Tibial nerve (tissue), 4 donors: ENCODE measurements at regions not wholly inside any gene's neighbourhood (a gene's known extent, or its start where the extent isn't known, plus 50 kb on each side); places are given as distances from the start of the nearest gene placed in this dataset.
"Not testable (repeated sequence)": the region's sequence is repeated elsewhere in the genome, so short reads cannot be mapped to it uniquely, and the experiment has no call there.

ENCODE experiments used
- DNase-seq, 2 donors: peaks; one replicate each; pipeline ENCODE4 v3.0.0-alpha.2; 2019; ENCODE audit warnings: low spot score in 2 of 2
- H3K27ac ChIP-seq, 4 donors: fragments of 200-600 bp; sonication (generic) in 3 of 4; one replicate each; pipeline ENCODE4 v1.5.1; 2017 to 2019; ENCODE audit warnings: mild to moderate bottlenecking in 1 of 4
- H3K27me3 ChIP-seq, 2 donors: fragments of 200-600 bp; sonication (generic) in 1 of 2; one replicate each; pipeline versions ENCODE4 v1.5.1 to v1.6.0; 2017 to 2019
- H3K36me3 ChIP-seq, 3 donors: fragments of 200-600 bp; sonication (generic); one replicate each; pipeline ENCODE4 v1.5.1; 2018 to 2019
- H3K4me1 ChIP-seq, 4 donors: fragments of 200-600 bp; sonication (generic) in 3 of 4; one replicate each; pipeline ENCODE4 v1.5.1; 2017 to 2019
- H3K4me3 ChIP-seq, 4 donors: fragments of 200-600 bp; sonication (generic) in 3 of 4; one replicate each; pipeline ENCODE4 v1.5.1; 2017 to 2019; ENCODE audit warnings: mild to moderate bottlenecking in 1 of 4, moderate library complexity in 1 of 4
- H3K9me3 ChIP-seq, 4 donors: fragments of 200-600 bp; sonication (generic) in 3 of 4; one replicate each; pipeline ENCODE4 v1.5.1; 2017 to 2019
- CTCF ChIP-seq, 5 experiments: fragments of 200-600 bp in 3 of 5; fragments of 450-650 bp in 2 of 5; sonication (generic) in 3 of 5; IDR thresholded peaks; one replicate each; pipeline ENCODE4 v1.5.1; 2016 to 2019; ENCODE audit warnings: antibody characterized with exemption in 5 of 5, mild to moderate bottlenecking in 3 of 5, moderate library complexity in 2 of 5
- EP300 ChIP-seq, 2 donors: sonication (generic); formaldehyde crosslinking; IDR thresholded peaks; one replicate each; pipeline ENCODE4 v1.6.1; 2017; ENCODE audit warnings: antibody characterized with exemption in 2 of 2, mild to moderate bottlenecking in 1 of 2
- POLR2A ChIP-seq, 2 donors: fragments of 450-650 bp; IDR thresholded peaks; one replicate each; pipeline ENCODE4 v1.6.1; 2017; ENCODE audit warnings: antibody characterized with exemption in 2 of 2, mild to moderate bottlenecking in 2 of 2, moderate library complexity in 2 of 2
- WGBS, 2 donors: methylation state at CpG; one replicate each; pipeline ENCODE4 v1.1.5; 2018; 5-methylcytosine and 5-hydroxymethylcytosine counted together

- WGBS, 2 donors = 60 to 67% methylated on average over 6 of the region's 6 CpGs
Measured at GRCh38 chr2:116776556-116776955, 1037.9 kb upstream of the DDX18 start.

GRCh38 chr2:116787848-116788247 lies 1026.6 kb upstream of the DDX18 start:
- H3K36me3 ChIP-seq = no peaks in the 10 kb centered on the region
- no peak for DNase-seq
- no peak overlapping the region for H3K4me3 ChIP-seq
- no peaks in the 10 kb centered on the region for H3K9me3 ChIP-seq
- H3K27me3 ChIP-seq = no peaks in the 10 kb centered on the region
- 85 to 88% methylated on average over 2 of the region's 2 CpGs for WGBS, 2 donors
- H3K4me1 ChIP-seq = no peaks in the 10 kb centered on the region
- no peak overlapping the region for H3K27ac ChIP-seq
- TF ChIP-seq CTCF (IDR thresholded peaks at IDR 0.05) = no peak
- no peak for TF ChIP-seq POLR2A (IDR thresholded peaks at IDR 0.05)

More at GRCh38 chr2:116776556-116776955, 1037.9 kb upstream of the DDX18 start:
- TF ChIP-seq EP300 (IDR thresholded peaks at IDR 0.05) (no peak), CTCF (IDR thresholded peaks at IDR 0.05) (no peak), POLR2A (IDR thresholded peaks at IDR 0.05) (no peak)
- DNase-seq = no peak
- H3K27me3 ChIP-seq = no peaks in the 10 kb centered on the region
- no peaks in the 10 kb centered on the region for H3K36me3 ChIP-seq
- no peak overlapping the region for H3K27ac ChIP-seq
- no peaks in the 10 kb centered on the region for H3K4me1 ChIP-seq
- H3K9me3 ChIP-seq = peaks cover 0 to 6% (median 0%) of the 10 kb centered on the region in 4 donors
- H3K4me3 ChIP-seq = no peak overlapping the region

- no peak overlapping the region for H3K27ac ChIP-seq
- no peaks in the 10 kb centered on the region for H3K36me3 ChIP-seq
- H3K4me1 ChIP-seq = no peaks in the 10 kb centered on the region
- H3K4me3 ChIP-seq = no peak overlapping the region
- TF ChIP-seq EP300 (IDR thresholded peaks at IDR 0.05) (no peak), POLR2A (IDR thresholded peaks at IDR 0.05) (no peak), CTCF (IDR thresholded peaks at IDR 0.05) (no peak)
- WGBS, 2 donors = 75 to 83% methylated on average over 3 of the region's 3 CpGs
- peaks cover 0 to 18% (median 0%) of the 10 kb centered on the region in 4 donors for H3K9me3 ChIP-seq
- H3K27me3 ChIP-seq = no peaks in the 10 kb centered on the region
- no peak for DNase-seq
Measured at GRCh38 chr2:116802671-116803070, 1011.8 kb upstream of the DDX18 start.

GRCh38 chr2:116804901-116805300 lies 1009.6 kb upstream of the DDX18 start:
- DNase-seq = no peak
- no peak for TF ChIP-seq CTCF (IDR thresholded peaks at IDR 0.05)
- TF ChIP-seq EP300 (IDR thresholded peaks at IDR 0.05) = no peak
- no peak for TF ChIP-seq POLR2A (IDR thresholded peaks at IDR 0.05)
- Histone ChIP-seq H3K27ac (no peak overlapping the region), H3K9me3 (peaks cover 0 to 18% (median 0%) of the 10 kb centered on the region in 4 donors), H3K36me3 (no peaks in the 10 kb centered on the region), H3K4me1 (no peaks in the 10 kb centered on the region), H3K27me3 (no peaks in the 10 kb centered on the region), H3K4me3 (no peak overlapping the region)
- 27 to 34% methylated on average over 2 of the region's 2 CpGs for WGBS, 2 donors

GRCh38 chr2:116806505-116806904 lies 1008.0 kb upstream of the DDX18 start:
- peaks cover 0 to 18% (median 0%) of the 10 kb centered on the region in 4 donors for H3K9me3 ChIP-seq
- not testable (repeated sequence) for H3K4me1 ChIP-seq, H3K27me3 ChIP-seq, H3K4me3 ChIP-seq, DNase-seq, H3K36me3 ChIP-seq, H3K27ac ChIP-seq
- WGBS, 2 donors = 87 to 93% methylated on average over 4 of the region's 4 CpGs

- no peak for DNase-seq
- H3K27ac ChIP-seq = no peak overlapping the region
- no peaks in the 10 kb centered on the region for H3K27me3 ChIP-seq
- no peak overlapping the region for H3K4me3 ChIP-seq
- no peaks in the 10 kb centered on the region for H3K4me1 ChIP-seq
- no peaks in the 10 kb centered on the region for H3K9me3 ChIP-seq
- H3K36me3 ChIP-seq = no peaks in the 10 kb centered on the region
- no peak for TF ChIP-seq POLR2A (IDR thresholded peaks at IDR 0.05)
- TF ChIP-seq CTCF (IDR thresholded peaks at IDR 0.05) = no peak
- TF ChIP-seq EP300 (IDR thresholded peaks at IDR 0.05) = no peak
Measured at GRCh38 chr2:116809109-116809508, 1005.4 kb upstream of the DDX18 start.
